ENCODE measurements at regions not wholly inside any gene's neighbourhood (a gene's known extent, or its start where the extent isn't known, plus 50 kb on each side); places are given as distances from the start of the nearest gene placed in this dataset.

GRCh38 chr14:81953419-81953818, 419.8 kb upstream of the SEL1L start (continued):
- TF ChIP-seq CTCF (IDR thresholded peaks at IDR 0.05) (no peak), USF2 (IDR thresholded peaks at IDR 0.05) (no peak), FOXS1 (CRISPR knock-in tag; IDR thresholded peaks at IDR 0.05) (no peak), TP53 (CRISPR knock-in tag; IDR thresholded peaks at IDR 0.05) (no peak), MAZ (IDR thresholded peaks at IDR 0.05; ENCODE audit: borderline replicate concordance, low read depth, low read length) (no peak)

- peak; percentile 92 for TF ChIP-seq MAFK (IDR thresholded peaks at IDR 0.05; ENCODE audit: partially characterized antibody)
- TF ChIP-seq PHF8 (IDR thresholded peaks at IDR 0.05; ENCODE audit: borderline replicate concordance, low read depth): no peak
- TF ChIP-seq ZFP36 (IDR thresholded peaks at IDR 0.05; ENCODE audit: borderline replicate concordance, partially characterized antibody): no peak
- TF ChIP-seq RFX5 (IDR thresholded peaks at IDR 0.05): no peak
- no peak for TF ChIP-seq MYC (IDR thresholded peaks at IDR 0.05; ENCODE audit: borderline replicate concordance, low read length)
- no peak for TF ChIP-seq CEBPB (IDR thresholded peaks at IDR 0.05)
- no peak for TF ChIP-seq ELK1 (IDR thresholded peaks at IDR 0.05; ENCODE audit: low read depth, low read length)
- ATAC-seq (no peak), DNase-seq (ENCODE audit: low read depth in 1 of 2, low spot score in 1 of 2) (no peak), FAIRE-seq (no peak)
- Histone ChIP-seq H3K4me3 (no peak overlapping the region), H3K4me2 (no peak overlapping the region), H3K27ac (no peak overlapping the region), H3K9me3 (no peaks in the 10 kb centered on the region), H3K4me1 (no peaks in the 10 kb centered on the region)
- POLR2A ChIA-PET: no interaction called here
- 3% methylated on average over 1 of the region's 1 CpG for WGBS (ENCODE audit: missing lambda C conversion rate)
- CTCF ChIA-PET: no interaction called here
Observed at GRCh38 chr14:81955123-81955522, 421.5 kb upstream of the SEL1L start.

- ATAC-seq (no peak), FAIRE-seq (no peak), DNase-seq (ENCODE audit: low read depth in 1 of 2, low spot score in 1 of 2) (no peak)
- Histone ChIP-seq H3K9me3 (no peaks in the 10 kb centered on the region), H3K4me3 (no peak overlapping the region), H3K27ac (no peak overlapping the region), H3K4me1 (no peaks in the 10 kb centered on the region), H3K4me2 (no peak overlapping the region)
- POLR2A ChIA-PET: no interaction called here
- WGBS (ENCODE audit: missing lambda C conversion rate): 3% methylated on average over 3 of the region's 3 CpGs
- CTCF ChIA-PET: interaction anchor here (1.5 kb wide), 1 partner anchor 29 kb away, joined by 4 read pairs; no protein-coding TSS in a partner anchor
- TF ChIP-seq FOSB (CRISPR knock-in tag; IDR thresholded peaks at IDR 0.05) (no peak), ESRRA (IDR thresholded peaks at IDR 0.05; ENCODE audit: borderline replicate concordance, low read length) (no peak), RNF2 (IDR thresholded peaks at IDR 0.05; ENCODE audit: borderline replicate concordance, low read depth) (no peak), RFX5 (IDR thresholded peaks at IDR 0.05) (no peak), KDM1A (IDR thresholded peaks at IDR 0.05; ENCODE audit: low read depth) (no peak), EP300 (IDR thresholded peaks at IDR 0.05) (no peak), MAFK (IDR thresholded peaks at IDR 0.05; ENCODE audit: partially characterized antibody) (no peak), SMC3 (IDR thresholded peaks at IDR 0.05) (no peak)
Observed at GRCh38 chr14:81960781-81961180, 427.1 kb upstream of the SEL1L start.

GRCh38 chr14:81963846-81964245, 430.2 kb upstream of the SEL1L start:
- Histone ChIP-seq H3K4me1 (no peaks in the 10 kb centered on the region), H3K4me3 (no peak overlapping the region), H3K4me2 (no peak overlapping the region), H3K27ac (no peak overlapping the region), H3K9me3 (no peaks in the 10 kb centered on the region)
- FAIRE-seq (no peak), DNase-seq (ENCODE audit: low read depth in 1 of 2, low spot score in 1 of 2) (no peak), ATAC-seq (no peak)
- POLR2A ChIA-PET: no interaction called here
- WGBS (ENCODE audit: missing lambda C conversion rate): 8% methylated on average over 1 of the region's 1 CpG
- CTCF ChIA-PET: no interaction called here
- TF ChIP-seq CTCF (IDR thresholded peaks at IDR 0.05) (no peak), ZFP36 (IDR thresholded peaks at IDR 0.05; ENCODE audit: borderline replicate concordance, partially characterized antibody) (no peak), E2F6 (IDR thresholded peaks at IDR 0.05; ENCODE audit: borderline replicate concordance, low read depth) (no peak), REST (IDR thresholded peaks at IDR 0.05) (no peak), CBX2 (IDR thresholded peaks at IDR 0.05; ENCODE audit: borderline replicate concordance, low read depth) (no peak), MAFK (IDR thresholded peaks at IDR 0.05; ENCODE audit: partially characterized antibody) (no peak)
